ENCODE measurements at regions not wholly inside any gene's neighbourhood (a gene's known extent, or its start where the extent isn't known, plus 50 kb on each side); places are given as distances from the start of the nearest gene placed in this dataset.
"Not testable (repeated sequence)": the region's sequence is repeated elsewhere in the genome, so short reads cannot be mapped to it uniquely, and the experiment has no call there.

DNA sequence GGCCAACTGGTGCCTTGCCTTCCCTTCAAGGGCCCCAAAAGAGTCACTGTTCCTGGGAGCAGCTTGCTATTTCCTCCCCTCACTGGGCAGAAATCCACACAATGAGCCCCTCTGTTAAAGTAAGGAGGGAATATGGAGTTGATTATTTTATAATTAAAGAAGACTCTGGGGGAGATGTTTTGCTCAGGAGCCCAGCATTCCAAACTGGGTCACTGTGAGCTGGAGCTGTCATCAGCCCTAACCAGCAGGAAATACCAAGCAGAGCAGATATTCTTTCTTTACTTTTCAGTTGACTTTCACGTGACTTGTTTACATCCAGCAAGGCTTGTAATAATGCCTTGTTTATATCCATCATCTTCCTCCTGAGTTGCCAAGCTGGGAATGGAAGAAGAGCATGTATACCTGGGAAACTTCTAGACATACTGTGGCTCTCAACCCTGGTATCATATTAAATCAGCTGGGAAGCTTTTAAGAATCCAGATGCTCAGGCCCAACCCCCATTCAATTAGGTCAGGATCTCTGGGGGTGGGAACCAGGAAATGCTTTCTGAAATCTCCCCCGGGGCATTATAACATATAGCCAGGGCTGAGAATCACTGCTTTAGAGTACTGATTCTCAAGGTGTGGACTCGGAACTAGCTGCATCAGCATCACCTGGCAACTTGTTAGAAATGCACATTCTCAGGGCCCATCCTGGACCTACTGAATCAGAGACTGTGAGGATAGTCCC, 175.6 kb upstream of the MYLIP start:
- no peak for DNase-seq

GRCh38 chr6:15952231-15953151, 176.4 kb upstream of the MYLIP start:
- no peak for DNase-seq

DNA sequence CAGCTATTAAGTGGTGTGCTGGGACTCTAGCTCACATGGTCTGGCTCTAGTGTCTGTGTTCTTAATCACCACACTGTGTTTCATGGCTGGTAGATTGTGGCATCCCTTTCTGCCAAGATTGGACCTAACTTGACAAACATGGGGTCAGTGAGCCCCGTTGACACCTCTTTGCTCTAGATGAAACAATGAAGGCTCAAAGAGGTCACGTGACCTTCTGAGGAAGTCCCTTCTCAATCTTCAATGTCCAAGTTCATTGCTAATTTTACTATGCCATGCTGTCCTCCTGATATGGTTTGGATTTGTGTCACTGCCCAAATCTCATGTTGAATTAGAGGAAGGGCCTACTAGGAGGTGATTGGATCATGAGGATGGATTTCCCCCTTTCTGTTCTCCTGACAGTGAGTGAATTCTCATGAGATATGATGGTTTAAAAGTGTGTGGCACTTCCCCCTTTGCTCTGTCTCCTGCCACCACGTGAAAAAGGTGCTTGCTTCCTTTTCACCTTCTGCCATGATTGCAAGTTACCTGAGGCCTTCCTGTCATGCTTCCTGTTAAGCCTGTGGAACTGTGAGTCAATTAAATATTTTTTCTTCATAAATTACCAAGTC, 177.8 kb upstream of the MYLIP start:
- DNase-seq, result no peak

DNA sequence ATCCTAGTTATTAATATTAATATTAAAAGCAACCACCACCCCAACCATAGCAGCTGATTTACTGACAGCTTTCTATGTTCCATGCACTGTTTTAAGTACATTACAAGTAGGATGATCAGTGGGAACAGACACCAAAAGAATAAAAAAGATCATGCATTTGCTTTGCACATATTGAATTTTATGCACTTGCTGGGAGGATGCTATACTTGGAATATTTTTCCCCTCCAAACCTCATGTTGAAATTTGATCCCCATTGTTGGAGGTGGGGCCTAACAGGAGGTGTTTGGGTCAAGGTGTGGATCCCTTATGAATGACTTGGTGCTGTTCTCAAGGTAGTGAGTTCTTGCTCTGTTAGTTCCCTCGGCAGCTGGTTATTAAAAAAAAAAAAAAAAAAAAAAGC, 178.9 kb upstream of the MYLIP start:
- DNase-seq, result no peak

- no peak for DNase-seq
These were observed 179.7 kb upstream of the MYLIP start for GRCh38 chr6:15948930-15949900.

GRCh38 chr6:15947923-15948322, 181.0 kb upstream of the MYLIP start:
- DNase-seq, result no peak

DNA sequence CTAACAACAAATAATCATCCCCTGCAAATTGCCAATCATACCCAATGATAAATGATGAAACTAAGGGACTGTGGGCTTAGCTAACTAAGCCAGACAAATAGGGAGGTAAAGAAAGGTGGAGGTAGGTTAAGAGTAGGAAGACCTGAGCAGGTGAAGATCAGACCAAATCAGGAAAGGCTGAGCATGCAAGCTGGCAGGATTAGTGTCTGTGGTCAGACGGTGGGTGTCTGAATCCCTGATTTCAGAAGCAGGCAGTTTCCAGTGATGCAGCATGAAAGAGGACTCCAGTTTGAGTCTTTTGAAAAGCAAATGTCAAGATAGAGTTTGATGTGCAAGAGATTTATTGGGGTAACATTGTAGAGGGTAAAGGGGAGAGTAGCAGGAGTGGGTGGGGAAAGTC, 181.4 kb upstream of the MYLIP start:
- DNase-seq, result no peak

GRCh38 chr6:15946701-15947385, 182.0 kb upstream of the MYLIP start:
- DNase-seq, result no peak

DNA sequence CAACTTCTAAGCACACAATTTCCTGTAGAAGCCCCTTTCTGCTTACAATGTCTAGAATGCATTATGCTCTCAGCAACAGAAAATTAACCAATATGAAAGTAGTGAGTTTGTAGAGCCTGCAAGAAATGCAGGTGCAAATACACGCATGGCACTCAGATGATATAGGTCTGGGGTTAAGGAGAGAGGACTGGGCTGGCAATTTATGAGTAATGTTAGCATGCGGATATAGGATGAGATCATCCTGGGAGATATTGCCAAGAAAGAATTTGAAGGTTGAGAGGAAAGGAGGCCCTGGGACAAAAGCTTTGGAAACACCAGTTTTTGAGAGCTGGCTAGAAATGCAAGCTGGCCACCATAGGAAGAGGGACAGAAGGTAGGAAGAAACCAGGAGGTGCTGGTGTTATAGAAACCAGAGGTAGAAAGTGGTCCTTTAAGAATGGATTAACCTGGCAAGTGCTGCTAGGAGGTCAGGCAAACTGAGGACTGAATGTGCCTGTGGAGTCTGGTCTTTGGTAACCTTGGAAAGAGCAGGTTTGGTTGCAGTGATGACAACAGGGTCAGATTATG, 183.2 kb upstream of the MYLIP start:
- DNase-seq, result no peak

GRCh38 chr6:15943423-15943822, 185.5 kb upstream of the MYLIP start:
- DNase-seq, result no peak

- no peak for DNase-seq
These were observed 187.7 kb upstream of the MYLIP start for GRCh38 chr6:15941168-15941567.

DNA sequence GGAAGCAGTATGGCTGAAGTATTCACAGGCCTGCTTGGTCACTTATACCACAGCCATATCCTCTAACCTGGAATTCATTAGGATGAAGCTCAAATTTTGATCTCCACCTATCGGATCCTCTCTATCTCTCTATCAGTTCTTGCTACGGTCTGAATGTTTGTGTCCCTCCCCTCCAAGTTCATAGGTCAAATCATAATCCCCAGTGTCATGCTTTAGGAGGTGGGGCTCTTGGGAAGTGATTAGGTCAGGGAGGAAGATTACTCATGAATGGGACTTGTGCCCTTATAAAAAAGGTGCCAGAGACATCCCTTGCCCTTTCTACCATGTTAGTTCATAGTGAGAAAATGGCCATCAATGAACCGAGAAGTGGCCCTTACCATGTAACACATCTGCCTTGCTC, 190.8 kb upstream of the MYLIP start:
- no peak for DNase-seq

DNA sequence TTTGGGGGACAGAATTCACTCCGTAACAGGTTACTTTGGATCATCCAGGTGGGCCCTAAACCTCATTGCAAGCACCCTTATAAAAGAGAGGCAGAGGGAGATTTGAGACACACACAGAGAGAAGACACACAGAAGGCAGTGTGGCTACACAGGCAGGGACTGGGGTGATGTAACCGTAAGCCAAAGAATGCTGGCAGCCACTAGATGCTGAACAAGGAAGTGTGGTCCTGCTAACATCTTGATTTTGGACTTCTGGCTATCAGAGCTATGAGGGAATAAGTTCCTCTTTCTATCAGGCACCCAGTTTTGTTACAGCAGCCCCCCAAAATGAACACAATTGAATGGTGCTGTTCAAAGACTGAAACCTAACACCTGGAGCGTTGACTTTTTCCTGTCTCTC, 191.3 kb upstream of the MYLIP start:
- DNase-seq, result no peak

GRCh38 chr6:15936503-15936902, 192.4 kb upstream of the MYLIP start:
- no peak for DNase-seq

DNA sequence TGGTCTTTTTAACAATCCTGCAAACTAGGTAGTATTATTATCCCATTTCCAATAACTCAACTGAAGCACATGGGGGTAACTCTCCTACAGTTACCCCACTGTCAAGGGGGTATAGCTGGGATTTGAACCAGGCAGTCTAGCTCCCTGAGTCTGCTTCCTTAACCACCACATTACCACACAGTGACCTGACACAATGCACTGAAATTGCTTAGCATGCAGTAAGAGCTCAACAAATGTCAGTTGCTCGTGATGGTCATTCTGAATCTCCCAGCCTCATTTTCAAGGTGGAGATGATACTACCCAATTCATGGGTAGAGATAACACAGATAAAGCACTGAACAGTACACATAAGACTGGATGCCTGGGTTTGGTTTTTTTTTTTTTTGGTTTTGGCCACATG, 193.2 kb upstream of the MYLIP start:
- DNase-seq, result no peak

DNA sequence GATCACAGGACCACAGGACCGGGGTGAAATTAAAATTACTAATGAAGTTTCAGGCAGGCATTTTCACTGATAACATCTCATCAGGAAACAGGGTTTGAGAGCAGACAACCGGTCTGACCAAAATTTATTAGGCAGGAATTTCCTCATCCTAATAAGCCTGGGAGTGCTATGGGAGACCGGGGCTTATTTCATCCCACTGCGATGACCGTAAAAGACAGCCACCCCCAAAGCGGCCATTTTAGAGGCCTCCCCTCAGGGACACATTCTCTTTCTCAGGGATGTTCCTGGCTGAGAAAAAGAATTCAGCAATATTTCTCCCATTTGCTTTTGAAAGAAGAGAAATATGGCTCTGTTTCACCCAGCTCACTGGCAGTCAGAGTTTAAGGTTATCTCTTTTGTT, 197.2 kb upstream of the MYLIP start:
- not testable (repeated sequence) for DNase-seq

DNA sequence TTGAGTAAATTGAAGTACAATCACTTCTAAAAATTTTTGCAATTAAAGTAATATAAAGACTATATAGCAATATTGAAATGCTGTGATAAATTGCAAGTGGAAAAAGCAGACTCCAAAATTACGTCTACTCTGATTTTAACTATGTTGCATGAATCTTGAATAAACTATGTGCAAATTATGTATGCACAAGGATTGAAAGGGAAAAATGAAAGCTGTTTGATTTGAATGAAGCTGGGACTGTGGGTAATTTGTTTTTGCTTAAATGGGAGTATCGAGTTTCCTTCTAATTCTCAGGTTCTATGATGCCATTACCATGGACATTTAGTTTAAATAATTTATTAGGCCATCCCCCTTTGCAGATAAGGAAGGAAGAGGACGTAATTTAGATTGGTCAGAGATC, 198.7 kb upstream of the MYLIP start:
- no peak for DNase-seq

DNA sequence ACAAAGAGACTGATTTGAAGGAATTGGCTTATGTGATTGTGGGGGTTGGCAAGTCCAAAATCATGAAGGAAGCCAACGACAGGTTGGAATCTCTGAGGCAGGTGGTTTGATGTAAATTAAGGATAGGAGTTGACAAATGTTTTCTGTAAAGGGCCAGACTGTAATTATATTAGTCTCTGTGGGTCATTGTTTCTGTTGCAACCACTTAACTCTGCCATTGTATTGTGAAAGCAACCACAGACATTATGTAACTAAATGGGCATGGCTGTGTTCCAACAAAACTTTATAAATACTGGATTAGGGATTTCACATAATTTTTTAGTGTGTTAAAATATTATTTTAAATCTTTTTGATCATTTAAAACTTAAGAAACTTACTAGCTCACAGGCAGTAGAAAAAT, 199.2 kb upstream of the MYLIP start:
- DNase-seq, result no peak

DNA sequence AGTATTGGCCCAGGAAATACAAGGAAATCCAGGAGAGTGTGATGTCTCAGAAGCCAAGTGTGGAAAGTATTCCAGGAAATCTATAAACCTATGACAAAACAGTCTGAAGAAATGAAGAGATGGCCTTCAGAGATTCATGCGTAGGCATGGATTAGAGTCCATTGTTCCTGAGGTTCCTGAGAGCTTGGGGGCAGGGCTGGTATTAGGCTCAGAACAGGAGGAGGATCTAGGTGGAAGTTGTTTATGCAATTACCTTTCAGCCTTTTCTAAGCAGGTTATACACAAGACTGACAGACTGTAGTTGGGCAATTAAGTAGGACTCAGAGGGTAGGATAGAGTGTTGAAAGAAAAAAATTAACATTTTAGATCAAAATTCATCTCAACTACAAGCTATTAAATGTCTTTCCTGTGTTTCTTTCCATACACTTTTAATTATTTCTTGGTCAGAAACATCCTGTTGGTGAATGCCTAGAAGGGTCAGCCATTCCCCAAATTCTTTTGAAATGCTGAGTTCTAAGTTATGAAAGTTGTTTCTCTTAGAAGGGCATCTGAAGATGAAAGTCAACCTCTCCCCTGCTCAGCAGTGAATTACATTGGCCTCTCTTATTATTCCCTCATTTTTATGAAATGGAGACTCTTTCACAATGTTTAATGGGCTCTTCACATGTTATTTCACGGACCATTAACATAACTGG, 201.2 kb upstream of the MYLIP start:
- DNase-seq, result no peak

GRCh38 chr6:15926256-15926655, 202.6 kb upstream of the MYLIP start:
- DNase-seq, result no peak

GRCh38 chr6:15924893-15925292, 204.0 kb upstream of the MYLIP start:
- no peak for DNase-seq
